ENCODE measurements at regions not wholly inside any gene's neighbourhood (a gene's known extent, or its start where the extent isn't known, plus 50 kb on each side); places are given as distances from the start of the nearest gene placed in this dataset.

DNA sequence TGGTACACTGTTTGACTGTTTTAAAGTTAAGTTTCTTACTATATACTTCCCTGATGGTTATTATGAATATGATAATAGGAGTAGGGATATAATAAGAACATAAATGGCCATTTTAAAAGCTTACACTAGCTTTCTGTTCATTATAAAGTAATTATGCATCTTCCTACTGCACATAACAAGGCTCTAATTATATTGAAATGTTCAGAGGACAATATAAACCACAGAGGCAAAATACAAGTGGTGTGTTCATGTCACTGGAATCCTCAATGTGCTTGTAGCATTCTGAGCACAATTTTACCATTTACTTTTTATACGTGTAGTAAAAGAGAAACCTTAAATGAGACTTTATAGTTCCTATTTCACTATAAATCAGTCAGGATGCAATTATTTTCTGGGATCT, 268.3 kb downstream of the TMA16 start:
- no peak for DNase-seq (ENCODE audit: low read depth)

DNA sequence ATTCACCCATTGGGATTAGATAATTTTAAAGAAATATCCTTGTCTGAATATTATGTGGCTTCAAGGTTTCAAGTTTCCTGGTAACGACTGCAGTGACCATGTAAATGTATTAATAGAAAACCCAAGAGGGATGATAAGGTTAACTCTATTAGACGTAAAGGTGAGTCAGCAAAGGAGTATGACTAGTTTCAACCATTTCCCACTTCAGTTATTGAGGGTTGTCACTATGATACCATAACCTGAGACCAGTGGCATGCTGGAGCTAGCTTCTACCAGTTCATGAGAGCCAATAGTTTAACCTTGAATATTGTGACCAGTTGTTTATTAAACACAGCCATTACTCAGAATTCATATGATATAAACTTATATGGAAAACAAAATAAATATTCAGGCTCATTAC, 270.1 kb downstream of the TMA16 start:
- DNase-seq (ENCODE audit: low read depth): no peak

DNA sequence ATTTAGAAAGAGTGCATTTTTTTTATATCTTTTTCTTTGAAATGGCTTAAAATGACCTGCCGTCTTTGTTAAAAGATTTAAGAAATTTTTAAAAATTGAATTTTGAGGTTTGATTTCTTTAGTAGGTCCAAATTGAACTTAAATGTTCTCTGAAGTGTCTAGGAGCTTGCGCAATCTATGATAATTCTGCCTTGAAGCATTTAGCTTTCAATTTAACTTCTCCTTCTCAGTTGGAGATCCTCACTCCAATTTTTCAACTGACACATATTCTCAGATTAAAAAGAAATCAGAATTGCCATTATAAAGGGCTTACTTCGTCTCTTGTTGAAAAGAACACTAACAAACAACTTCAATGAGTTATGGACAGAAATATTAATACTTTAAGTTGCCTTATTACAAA, 273.5 kb downstream of the TMA16 start:
- DNase-seq (ENCODE audit: low read depth): no peak

DNA sequence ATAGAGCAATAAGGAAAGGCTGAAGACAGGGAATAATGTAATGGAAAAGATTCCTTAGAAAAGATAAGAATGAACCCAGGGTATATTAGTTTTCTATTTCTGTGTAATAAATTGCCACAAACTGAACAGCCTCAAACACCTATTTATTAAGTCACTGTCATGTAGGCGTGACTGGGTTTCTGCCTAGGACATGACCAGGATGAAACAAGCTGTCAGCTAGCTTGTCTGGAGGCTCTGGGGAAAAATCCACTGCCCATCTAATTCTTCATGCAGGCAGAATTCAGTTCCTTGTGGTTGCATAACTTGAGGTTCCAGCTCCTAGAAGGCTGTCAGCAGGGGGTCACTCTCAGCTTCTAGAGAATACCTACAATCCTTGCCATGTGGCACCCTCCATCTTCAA, 277.7 kb downstream of the TMA16 start:
- no peak for DNase-seq (ENCODE audit: low read depth)

DNA sequence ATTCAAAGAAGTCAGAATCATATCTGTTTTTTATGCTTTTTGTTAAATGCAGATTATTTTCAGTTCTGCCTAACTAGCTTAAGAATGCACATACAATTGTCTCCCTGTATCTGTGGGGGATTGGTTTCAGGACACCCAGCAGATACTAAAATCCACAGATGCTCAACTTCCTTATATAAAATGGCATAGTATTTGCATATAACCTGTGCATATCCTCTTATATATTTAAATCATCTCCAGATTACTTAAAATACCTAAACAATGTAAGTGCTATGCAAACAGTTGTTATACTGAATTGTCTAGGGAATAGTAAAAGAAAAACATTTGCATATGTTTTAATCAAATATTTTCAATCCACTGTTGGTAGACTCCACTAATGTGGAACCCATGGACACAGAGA, 279.4 kb downstream of the TMA16 start:
- no peak for DNase-seq (ENCODE audit: low read depth)

DNA sequence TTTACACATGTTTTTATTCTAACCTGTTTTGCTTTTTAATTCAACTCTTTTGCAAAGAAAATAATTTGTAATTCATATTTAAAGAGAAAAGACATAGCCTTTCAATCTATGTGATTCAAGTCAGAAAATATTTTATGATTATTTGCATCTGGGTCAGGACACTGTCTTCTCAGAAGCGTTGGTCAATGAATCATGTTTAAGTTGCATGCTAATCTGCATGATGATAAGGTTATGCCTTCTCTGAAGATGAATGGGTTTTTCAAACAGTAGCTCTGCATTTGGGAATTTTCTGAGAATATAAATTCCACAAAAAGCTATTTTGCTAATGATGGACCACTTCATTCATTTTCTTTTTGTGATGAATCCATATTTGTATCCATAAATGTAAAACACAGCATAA, 282.5 kb downstream of the TMA16 start:
- no peak for DNase-seq (ENCODE audit: low read depth)

DNA sequence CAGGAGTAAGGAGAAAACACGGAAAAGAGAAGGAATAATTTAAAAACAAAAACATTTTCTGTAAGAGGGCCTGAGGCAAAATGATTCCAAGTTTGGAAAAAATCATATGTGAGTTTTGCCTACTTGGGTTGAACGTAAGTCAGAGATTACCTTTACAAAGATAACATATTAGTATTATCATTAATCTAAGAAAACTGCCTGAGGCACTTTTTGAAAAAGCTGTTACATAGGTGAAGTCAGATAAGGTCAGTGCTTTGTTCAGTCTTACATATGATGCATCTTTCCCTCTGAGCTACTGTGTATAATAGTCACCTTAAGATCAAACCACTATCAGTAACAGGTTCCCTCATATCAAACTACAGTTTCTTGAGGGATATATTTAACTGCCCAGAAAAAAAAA, 287.2 kb downstream of the TMA16 start:
- no peak for DNase-seq (ENCODE audit: low read depth)

DNA sequence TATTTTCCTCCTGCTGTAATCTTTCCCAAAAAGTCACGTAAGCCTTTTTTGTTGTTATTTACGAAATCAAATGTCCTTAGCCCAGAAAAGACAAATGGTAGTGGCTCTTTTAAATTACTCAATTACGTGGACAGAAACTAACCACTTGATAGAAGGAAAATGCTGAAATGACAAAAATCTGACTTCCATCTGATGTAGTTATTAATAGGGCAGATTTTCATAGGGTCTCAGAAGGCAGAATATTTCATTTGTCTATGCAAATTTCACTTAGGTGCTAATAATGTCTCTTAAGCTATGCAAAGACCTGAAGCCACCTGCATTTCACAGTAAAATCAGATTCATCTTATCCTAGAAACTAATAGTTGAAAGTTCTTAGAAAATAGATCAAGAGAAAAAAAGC, 295.7 kb downstream of the TMA16 start:
- no peak for DNase-seq (ENCODE audit: low read depth)

DNA sequence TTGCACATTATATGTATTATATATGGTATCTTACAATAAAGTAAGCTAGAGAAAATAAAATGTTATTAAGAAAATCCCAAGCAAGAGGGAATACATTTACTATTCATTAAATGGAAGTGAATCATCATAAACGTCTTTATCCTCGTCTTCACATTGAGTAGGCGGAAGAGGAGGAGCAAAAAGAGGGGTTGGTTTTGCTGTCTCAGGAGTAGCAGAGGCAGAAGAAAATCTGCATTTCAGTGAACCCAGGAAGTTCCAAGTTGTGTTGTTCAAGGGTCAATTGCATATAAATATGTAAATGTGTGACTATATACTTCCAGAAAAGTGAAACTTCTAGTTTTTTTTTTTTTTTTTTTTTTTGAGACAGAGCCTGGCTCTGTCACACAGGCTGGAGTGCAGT, 301.4 kb downstream of the TMA16 start:
- DNase-seq (ENCODE audit: low read depth): no peak

DNA sequence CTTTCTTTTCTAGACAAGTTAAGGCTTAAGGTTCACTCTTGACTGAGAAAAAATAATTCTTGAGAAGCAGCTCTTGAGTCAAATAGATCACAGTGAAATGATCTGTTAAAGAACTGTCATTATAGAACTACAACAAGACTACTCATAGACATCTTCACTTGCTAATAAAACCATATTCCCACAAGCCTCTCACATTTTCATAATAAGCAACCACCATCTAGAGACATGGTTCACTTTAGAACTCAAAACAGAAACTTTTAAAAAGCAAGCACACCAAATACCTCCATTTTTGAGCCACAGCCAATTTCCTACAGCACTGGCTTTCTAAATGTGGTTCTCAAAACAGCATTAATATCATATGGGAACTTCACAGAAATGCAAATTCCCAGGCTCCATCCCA, 309.5 kb downstream of the TMA16 start:
- DNase-seq (ENCODE audit: low read depth): no peak

DNA sequence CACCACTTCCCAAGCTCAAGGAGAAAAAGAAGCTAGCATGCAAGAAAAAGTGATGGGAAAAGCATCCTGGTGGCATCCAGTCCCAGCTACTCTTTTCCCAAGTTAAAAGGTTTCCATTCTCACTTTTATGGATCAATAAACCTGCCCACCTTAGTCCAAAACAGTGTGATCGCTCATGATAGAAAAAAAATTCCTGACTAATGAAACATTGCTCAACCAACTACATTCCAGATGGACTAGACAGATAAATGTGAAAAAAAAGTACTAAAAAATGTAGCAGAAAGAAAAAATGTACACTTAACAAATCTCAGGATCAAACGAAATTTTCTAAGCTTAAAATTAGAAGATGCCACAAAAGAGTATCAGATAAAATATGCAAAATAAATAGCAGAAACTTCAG, 312.2 kb downstream of the TMA16 start:
- no peak for DNase-seq (ENCODE audit: low read depth)

DNA sequence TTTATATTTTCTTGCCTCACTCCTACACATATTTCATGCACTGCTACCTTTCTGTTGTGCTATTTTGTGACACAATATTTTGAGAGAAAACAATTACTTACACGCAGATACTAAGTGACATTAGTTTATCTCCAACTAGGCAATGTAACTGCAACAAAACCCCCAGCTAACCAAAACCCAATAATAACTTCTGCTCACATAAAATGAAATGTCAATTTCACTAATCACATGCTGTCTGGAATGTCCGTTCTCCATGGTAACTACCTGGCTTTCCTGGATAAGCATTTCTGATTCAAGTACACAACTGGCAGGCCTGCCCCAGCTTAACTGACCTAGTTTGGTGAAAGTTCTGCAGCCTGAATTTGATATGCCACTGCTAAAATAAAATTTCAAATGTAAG, 313.5 kb downstream of the TMA16 start:
- DNase-seq (ENCODE audit: low read depth): no peak

DNA sequence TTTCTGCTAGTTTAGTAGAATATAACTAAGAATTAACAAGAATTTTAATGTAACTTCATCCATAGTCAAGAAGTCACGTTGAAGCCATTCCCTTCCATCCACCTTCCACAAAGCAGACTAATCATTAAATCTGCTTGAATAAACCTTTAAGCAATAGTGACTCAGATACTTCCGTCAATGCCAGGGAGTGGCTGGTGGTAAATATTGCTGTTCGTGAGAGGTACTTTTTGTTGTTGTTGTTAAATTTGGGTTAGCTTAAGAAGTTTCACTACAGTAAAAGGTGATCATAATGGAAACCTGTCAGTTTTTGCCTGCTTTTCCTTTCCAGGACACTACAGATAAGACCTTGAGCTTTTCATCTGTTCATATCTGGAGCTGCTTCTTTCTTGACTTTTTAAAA, 316.3 kb downstream of the TMA16 start:
- no peak for DNase-seq (ENCODE audit: low read depth)

DNA sequence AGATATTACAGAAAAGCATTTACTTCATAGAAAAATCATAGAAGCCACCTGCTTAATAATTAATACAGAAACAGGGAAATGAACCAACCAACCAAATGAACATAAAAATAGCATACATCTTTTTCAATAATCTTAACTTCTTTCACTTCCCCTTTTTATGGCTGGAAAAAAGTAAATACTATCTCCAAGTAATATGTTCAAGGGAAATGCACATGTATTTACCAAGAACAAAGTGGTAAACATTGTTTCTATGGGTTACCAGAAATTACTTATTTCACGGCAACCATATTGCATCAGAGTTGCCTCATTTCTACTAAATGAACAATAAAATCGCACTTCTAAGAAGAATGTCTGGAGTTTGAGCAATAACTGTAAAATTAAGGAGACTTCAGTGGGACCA, 321.3 kb downstream of the TMA16 start:
- no peak for DNase-seq (ENCODE audit: low read depth)

DNA sequence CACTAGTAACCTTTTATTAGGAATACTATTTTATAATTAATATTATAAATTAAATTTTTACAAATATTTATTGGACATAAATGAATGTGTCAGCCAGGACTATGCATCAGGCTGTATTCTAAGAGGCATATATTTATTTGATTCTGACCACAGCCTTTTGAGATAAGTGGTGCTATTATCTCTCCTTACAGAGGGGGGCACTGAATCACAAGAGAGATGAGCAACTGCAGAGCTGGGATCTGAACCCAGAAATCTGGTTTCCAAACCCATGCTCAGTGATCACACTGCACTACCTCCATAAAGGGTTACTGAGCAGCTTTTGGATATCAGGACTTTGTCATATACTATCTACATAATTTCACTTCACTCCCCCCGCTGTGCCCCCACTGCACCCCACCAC, 322.0 kb downstream of the TMA16 start:
- no peak for DNase-seq (ENCODE audit: low read depth)

DNA sequence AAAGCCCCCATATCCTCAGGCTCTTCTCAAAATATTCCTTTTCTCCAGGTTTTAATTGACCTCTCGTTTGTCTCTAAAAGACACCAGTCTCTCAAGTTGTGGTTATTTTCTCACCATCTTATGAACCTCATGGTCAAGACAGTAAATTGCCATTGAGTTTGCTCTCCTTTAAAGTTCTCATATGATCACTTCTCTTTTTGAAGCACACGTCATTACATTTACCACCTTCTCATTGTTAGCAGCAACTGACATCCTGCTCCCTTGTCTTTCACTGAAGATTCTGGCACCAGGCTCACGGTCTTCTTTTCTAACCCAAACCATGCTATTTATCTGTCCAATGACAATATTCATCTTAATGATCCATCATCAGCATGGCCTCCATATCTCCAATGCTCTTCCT, 324.2 kb downstream of the TMA16 start:
- no peak for DNase-seq (ENCODE audit: low read depth)

DNA sequence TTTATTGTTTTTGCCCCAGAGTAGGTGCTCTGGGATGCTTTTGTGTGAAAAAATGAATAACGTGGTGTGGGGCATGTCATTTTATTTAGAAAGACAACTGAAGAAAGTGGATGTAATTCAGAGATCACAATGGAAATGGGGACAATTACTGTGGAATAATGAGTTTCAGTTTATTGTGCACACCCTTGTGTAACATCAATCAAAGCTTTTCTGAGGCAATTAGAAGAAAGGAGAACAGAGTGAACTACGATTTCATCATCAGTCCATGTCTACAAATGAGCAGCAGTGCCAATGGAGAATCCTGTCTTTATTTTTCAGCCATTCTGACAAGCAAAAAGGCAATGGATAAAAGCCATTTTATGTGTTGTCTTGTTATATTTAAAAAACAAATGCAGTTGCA, 339.2 kb downstream of the TMA16 start:
- no peak for DNase-seq (ENCODE audit: low read depth)

DNA sequence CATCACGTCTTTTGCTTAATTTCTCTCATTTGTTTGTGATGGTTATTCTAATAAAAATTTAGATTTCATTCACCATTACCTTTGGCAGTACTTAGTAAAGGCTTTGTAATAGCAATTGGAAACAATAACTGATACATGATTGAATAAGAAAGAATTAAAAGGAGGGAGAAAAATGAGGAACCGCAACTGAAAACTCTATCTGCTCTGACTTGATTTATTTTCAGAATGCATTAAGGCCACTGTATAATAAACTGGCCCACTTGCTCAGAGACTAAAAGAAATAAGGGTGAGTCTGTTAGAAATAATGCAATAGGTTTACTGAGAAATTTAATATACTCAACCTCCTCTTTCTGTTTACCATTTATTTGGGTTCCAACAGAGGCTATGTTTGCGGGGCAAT, 351.5 kb downstream of the TMA16 start:
- DNase-seq (ENCODE audit: low read depth): no peak

DNA sequence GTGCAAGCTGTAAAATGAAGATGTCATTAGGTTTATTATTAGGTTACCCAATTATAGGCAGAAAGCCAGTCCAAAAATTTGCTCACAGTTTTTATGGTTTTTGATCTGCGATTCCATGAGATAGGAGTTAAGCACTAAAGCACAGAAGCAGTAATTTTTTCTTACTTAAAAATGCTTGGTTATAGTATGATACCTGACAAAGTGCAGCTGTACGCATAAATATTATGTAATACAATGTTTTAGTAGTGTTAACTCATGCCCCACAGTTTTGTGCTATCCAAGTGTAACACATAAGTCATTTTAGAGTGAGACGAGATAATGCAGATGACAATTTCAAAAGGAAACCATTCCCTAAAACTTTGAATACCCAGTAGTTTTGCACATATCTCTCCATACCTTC, 357.8 kb downstream of the TMA16 start:
- no peak for DNase-seq (ENCODE audit: low read depth)

DNA sequence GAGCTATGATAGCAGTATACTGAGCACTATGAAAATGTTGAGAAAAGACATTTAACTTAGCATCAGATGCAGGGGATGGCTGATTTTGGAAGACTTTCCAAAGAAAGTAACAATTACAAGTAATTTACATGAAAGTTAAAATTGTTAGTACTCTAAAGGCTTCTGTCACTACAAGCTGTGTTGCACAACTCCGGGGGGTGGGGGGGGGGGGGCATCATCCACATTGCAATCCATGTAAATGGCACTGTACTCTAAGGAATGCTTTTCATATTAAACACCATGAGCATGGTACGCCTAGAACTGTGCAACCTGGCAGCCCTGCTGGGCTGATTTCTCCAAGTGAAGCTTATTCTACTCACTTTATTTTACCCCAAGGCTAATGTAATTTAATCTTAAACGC, 363.4 kb downstream of the TMA16 start:
- no peak for DNase-seq (ENCODE audit: low read depth)

DNA sequence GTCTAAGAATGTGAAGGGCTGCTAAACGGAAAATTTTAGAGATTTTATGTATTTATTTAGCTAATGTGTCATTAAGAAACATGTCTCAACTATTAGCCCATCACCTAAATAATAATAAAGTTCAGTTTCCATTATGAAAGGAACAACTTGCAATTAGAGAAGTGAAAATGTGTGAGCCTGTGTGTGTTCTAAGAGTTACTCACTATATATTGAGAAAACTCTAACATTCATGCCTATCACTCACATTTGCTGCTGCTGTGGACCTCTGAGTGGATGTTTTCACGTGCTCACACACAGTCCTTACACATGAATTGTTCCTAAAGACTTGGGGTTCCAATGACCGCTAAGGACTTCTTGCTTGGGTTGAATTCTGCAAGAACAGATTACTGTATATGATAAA, 364.0 kb downstream of the TMA16 start:
- DNase-seq (ENCODE audit: low read depth): no peak

DNA sequence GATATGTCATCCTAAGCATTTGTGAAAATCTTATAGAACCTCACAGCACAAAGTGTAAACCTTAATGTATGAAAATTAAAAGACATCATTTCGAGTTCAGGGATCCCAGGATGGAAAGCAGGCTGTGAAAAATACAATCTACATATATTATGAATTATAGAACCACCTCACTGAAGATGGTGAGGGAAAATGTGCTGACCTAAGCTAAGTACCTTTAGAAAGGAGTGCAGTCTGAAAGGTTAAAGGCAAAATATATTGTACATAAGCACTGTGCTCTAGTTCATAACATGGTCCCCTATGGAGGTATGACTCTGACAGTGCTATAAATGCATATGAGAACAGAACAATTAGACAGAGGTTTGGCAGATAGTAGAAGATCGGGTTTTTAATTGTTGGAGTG, 368.6 kb downstream of the TMA16 start:
- DNase-seq (ENCODE audit: low read depth): no peak

DNA sequence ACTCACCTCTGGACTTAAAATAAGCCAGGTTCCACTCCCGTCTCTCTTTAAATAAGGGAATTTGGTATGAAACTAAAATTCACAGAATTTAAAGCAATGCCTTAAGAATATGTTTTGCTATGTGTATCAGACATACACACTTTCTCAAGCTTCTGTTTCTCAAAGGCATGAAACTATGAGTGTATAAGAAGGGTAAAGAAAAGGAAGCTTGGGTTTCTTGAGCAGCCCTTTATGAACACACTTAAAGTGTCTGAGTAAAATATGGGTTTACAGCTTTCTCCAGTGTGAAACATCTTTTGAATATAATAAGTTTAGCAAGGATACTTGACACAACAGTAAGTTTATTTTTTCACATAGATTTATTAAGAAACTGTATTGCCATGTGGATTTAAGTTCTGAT, 370.5 kb downstream of the TMA16 start:
- no peak for DNase-seq (ENCODE audit: low read depth)

DNA sequence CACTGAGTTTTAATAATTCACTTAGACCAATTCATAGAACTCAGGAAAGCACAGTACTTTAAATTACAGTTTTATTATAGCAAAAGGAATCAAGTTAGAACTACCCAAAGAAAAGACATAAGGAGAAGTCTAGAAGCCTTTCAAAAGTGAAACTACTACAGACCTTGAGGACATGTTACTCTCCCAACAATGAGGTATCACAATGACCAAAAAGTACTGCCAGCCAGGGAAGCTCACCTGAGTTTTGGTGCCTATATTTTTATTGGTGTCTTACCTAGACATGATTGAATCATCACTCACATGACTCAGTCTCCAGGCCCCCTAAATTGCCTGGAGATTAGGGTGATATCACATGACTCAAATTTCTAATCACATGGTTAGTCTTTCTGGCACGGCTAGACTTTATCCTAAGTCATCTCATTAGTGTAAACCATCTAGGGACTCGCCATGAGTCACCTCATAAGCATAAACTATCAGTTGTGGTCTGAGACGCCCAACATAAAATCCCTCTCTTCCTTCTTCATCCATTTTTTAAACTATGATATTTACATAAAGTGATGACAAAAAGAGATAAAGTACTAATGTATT, 372.3 kb downstream of the TMA16 start:
- no peak for DNase-seq (ENCODE audit: low read depth)

DNA sequence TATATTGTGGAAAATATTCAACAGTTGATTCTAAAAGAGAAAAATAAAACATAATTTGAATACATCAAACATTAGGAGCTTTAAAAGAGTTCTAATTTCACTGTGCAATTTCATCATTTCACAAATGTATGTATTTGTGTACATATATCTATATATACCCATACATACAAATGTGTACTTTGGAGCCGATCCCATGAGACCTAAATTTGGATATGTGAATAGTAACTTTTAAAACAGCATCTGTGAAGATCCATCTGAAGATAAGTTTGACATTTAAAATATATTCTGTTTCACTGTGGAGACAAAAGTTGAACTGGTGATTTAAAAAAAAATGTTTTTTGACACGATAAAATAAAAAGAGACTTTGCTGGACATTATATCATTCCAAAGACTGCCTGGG, 374.0 kb downstream of the TMA16 start:
- no peak for DNase-seq (ENCODE audit: low read depth)
